ENCODE measurements at regions not wholly inside any gene's neighbourhood (a gene's known extent, or its start where the extent isn't known, plus 50 kb on each side); places are given as distances from the start of the nearest gene placed in this dataset.
"Not testable (repeated sequence)": the region's sequence is repeated elsewhere in the genome, so short reads cannot be mapped to it uniquely, and the experiment has no call there.

DNA sequence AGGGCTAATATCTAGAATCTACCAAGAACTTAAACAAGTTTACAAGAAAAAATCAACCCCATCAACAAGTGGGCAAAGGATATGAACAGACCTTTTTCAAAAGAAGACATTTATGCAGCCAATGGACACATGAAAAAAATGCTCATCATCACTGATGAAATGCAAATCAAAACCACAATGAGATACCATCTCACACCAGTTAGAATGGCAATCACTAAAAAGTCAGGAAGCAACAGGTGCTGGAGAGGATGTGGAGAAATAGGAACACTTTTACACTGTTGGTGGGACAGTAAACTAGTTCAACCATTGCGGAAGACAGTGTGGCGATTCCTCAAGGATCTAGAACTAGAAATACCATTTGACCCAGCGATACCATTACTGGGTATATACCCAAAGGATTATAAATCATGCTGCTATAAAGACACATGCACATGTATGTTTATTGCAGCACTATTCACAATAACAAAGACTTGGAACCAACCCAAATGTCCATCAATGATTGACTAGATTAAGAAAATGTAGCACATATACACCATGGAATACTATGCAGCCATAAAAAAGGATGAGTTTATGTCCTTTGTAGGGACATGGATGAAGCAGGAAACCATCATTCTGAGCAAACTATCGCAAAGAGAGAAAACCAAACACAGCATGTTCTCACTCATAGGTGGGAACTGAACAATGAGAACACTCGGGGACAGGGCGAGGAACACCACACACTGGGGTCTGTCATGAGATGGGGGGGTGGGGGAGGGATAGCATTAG is 1267.9 kb upstream of the ZEB2 start:
- not testable (repeated sequence) for DNase-seq

DNA sequence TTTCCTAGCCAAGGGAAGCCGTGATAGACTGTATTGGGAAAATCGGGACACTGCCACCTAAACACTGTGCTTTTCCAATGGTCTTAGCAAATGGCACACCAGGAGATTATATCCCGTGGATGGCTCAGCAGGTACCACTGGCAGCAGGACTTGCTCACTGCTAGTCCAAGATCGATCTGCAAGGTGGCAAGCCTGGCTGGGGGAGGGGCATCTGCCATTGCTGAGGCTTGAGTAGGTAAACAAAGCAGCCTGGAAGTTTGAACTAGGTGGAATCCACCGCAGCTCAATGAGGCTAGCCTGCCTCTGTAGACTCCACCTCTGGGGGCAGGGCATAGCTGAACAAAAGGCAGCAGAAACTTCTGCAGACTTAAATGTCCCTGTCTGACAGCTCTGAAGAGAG is 1262.7 kb upstream of the ZEB2 start:
- DNase-seq: not testable (repeated sequence)

DNA sequence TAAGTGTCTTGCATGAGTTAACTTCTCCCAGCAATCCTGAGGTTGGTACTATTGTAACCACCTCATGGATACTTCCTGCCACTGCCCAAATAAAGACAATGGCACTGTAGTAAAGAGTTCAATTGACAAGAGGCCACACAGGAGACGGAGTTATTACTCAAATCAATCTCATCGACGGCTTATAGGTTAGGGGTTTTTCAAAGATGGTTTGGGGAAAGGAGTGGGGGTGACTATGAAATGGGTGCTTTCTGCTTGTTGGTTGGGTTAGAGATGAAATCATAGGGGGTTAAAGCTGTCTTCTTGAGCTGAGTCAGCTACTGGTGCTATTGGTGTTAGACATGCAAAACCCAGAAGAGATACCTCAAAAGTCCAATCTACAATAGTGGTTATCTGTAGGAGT is 1258.0 kb upstream of the ZEB2 start:
- DNase-seq: no peak

DNA sequence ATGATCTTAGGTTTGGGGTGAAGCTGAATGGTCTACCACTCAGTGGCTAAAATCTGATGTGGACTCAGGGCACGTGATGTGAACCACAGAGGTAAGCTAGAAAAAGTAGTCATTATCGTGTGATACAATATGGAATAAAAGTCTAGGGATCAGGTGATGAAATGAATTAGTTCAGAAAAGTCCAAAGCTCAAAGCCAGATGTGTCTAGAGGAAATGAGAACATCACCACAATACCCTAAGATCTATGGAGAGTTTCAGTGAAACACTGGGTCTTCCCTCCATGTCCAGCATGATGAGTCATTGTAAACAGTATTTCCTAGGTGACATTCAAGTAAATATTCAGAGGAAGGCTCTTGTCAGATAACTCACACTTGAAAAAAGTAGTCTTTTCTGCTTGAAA is 1257.4 kb upstream of the ZEB2 start:
- DNase-seq: no peak

DNA sequence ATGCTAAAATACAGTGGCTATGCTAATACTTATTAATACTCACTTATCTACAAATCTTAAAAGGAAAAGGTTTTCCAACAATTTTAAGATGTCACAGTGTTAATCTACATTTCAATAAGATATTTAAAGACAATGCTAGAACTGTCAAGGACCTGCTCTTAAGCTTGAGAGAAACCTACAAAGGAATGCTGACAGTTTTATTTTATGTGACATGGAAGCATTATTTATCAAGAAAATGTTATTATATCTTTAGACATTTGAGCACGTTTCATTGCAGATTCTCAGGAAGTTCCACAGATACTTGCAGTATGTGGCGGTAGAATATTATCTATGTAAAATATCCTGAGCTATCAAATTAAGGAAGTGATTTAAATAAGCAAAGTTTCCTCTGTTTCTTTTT is 1255.7 kb upstream of the ZEB2 start:
- DNase-seq: no peak

DNA sequence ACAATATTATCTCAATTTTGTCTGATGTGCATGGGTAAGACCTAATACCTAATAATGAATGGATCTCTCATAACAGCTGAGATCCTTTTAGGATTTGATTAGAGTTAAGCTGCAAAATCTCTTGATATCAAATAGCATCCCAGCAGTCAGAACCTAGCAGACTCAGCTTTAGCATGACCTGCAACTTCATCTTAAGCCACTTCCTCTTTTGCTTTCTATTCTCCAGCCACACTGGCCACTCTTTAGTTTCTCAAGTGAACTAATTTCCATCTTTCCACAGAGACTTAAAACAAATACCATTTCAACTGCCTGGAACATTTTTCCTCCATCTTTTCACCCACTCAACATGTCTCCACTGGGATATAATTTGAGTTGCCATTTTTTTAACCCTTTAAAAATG is 1251.6 kb upstream of the ZEB2 start:
- no peak for DNase-seq

DNA sequence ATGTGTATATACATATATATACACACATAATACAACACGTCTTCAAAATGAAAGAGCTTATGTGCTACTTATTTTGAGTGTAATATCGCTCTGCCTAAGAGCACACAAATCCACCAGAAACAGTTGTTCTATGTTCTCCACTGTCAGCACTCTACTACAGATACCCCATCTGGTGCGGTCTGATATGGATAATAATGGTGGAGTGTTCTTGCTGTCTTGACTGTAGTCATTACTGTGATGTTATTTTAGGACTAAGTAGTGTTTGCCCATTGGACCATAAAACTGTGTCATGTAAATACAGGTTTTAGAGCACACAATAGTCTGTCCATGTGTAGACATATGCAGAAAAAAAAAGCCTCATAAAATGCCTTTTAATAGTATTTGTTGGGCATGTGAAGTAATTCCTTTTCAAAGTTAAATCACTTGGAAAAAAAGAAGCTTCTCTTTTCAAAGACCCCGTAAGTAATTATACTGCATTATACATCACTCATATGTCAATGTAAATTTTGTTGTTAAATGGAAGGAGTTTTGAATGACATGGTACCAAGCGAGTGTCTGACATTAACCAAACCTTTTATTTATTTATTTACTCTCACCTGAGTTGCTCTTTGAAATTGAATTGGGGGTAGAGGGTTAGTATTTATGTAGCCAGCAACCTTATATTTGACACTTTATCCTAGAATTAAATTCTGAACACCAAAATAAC is 1249.2 kb upstream of the ZEB2 start:
- DNase-seq: no peak

DNA sequence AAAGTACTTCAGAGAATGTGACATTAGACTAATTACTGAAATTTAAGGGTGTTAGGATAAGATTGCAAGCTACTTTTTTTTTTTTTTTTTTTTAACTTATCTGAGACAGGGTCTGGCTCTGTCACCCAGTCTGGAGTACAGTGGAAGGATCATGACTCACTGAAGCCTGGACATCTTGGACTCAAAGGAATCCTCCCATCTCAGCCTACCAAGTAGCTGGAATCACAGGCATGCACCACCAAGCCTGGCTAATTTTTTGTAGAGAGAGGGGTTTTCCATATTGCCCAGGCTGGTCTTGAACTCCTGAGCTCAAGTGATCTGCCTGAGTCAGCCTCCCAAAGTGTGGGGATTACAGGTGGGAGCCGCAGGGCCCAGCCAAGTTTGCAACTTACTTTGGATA is 1246.0 kb upstream of the ZEB2 start:
- DNase-seq: no peak

DNA sequence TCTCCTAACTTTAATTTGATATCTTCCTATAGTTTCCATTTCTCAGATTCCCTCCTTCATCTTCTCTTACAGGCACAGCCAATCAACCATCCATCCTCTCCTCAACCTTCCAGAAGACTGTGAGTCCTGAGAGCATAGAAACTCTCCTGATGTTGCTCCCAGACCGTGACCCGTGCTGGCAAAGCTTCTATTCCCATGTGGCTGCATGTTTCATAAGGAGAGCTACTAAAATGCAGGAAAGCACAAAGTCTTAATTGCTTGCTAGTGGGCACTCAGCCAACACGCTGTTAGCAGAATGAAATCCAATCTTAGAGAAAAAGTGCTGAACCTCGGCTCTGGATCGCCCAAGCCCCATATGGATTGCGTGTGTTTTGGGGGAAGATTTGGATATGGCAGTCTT is 1244.7 kb upstream of the ZEB2 start:
- no peak for DNase-seq

DNA sequence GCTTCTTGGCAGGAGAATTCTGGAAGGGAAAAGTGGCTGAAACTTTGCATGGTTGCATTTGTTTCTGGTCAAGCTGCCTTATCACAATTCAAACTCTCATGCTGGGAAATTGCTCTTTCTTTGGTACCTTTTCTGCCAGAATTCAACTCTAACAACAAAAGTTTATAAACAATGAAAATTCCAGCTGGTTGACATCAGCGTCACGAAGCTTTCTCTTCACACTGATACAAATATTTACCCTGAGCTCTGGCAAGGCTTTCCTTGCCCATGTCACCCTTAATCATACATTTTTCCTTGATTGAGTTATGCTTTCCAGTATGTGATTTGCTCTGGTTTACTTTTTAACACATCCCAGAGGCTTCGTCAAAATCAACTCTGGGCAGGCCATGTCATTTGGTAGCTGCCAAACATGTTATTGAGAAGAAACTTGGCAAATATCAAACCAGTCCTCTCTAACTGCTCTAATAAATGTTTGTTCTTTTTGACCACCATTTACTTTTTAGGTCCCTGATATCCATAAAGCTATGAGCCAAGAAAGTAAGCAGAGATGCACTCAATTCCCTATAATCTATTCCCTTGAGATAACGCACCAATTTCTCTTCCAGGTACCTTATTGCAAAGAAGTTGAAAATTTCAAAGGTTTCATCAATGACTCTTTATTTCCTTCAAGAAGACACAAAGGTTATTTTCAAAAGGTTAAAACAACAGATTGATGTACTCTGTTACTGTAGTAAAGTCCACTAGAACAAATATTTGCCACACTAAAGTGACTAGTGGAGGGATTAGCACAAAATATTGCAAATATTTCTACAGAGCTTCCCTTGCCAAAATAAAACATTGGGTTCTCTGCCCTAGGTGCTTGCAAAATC is 1241.1 kb upstream of the ZEB2 start:
- no peak for DNase-seq

DNA sequence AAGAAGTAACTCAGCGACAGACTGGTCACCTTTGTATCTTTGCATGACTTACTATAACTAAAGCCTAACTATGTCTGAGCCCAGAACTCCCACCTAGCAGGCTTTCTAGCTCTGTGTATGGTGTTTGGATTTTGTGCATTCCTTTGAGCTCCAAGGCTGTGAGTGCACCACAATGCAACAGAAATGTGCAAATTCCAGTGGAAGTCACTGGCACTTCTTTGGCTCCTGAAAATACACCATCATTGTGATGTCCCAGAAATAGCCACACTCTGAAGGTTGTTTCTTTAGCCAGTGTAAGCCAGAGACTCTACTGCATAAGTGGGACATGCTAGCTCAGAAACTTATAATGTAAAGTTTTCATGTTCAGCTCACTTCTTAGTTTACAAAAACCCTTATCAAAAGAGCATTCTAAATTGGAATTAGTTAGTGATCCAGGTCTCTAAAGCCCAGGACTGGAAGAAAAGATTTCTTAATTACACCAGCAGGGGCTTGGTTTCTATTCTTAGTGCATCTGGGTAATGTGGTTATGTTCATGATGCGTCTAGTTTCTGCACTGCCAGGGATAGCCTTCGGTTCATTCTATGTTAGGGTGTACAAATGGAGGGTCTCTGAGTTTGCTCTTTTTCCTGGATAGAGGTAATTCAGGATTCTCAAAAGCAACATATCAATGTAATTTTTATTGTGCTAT is 1239.5 kb upstream of the ZEB2 start:
- no peak for DNase-seq

DNA sequence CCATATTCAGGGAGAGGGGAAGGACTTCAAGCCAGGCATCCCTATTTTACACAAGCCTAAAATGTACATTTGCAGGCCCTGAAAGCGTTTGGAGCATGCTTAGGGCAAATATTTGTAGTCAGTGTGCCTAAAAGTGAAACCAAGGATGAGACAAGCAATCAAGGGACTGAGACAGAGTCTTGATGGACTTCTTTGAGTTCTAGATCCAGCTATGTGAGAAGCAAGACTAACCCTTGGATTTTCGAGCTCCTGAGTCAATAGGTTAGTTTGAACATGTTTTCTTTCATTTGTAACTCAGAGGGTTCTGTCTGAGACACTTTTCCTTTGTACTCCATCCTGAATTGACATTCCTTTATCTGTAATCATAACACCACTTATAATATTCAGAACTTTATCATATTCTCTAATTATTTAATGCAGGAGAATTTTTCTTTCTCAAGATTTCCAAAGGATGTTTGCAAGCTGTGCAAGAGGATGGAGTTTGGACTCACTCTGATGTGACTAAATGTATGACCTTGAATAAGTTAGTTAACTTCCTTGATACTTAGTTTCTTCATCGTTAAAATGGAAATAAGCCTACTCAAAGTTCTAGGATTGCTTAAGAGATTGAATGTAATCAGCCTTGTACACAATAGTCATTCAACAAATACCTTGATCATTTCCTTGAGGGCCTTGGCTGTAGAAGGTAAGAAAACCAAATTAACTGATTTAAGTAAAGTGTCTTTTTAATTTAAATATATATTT is 1237.8 kb upstream of the ZEB2 start:
- DNase-seq: no peak

DNA sequence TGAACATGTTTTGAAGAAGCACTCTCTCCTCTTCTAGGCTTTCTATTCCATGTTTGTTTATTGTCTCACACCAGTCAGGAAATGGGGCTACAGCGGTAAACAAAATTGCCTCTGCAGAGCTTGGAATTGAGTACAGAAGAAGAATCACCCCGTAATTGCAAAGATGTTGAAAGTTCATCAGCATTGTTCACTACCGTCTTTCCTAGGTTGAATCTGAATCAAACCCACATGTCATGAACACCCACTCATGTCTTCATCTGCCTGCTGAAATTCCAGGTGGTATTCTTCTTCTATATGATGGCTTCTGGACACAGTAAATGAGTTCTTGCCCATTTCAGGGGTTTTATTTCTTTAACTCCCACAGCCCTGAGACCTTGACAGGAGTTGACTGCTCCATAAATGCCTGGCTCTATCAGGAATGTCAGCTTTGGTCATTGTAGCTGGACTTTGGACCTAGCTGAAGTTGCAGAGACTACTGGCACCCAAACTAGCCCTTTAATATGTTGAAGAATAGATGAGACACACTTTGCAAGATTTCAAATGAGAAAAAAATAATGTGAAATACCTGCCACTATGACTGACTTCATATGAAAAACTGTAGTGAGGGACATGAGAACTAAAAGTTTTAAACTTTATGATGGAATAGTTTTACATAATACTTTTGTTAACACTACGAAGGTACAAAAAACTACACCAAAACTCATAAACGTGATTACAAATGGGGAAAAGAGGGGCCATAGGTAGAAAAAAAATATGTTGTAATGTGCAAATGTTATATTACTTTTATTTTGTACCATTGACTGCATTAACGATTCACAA is 1235.3 kb upstream of the ZEB2 start:
- no peak for DNase-seq

DNA sequence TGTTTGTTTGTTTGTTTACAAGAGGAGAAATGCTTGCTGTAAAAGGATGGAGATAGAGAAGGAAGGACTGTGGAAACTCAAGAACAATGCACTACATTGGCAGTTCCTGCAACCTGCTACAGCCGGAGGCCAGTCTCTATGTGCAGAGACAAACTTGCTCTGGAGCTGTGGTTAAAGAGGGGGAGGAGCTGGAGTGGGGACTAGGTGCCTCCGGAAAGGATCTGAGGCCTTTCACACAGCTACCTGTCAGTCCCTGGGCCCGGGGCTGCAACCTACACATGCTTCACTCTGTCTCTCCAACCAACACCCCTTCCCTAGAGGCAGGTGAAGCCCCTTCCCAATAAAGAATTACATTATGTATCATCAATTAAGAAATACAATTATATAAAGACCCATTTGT is 1234.0 kb upstream of the ZEB2 start:
- DNase-seq: no peak

DNA sequence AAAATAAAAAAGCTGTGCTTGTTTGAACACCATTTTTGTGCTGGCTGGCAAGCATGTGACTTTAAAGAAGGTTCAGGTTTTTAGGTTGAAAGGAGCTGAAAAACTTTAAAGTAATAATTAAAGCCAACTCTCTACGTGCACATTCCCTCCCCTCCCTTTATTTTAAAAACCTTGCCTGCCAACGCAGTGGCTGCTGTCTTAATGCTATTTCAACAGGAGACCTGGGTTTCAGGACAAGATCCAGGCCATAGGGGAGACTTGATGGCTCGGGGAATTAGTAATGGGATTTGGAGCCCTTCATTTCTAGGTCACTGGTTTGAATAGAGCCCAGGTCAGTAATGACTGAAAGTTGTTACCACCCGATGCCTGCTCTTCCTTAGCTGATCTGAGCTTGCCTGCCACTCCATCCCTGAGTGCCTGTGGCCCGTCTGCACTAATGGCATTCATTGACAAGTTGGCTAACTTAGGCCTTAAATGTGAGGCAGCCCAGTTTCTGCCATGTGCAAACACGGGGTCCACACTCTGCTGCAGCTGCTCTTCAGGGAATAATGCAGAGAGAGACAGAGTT is 1233.2 kb upstream of the ZEB2 start:
- no peak for DNase-seq

DNA sequence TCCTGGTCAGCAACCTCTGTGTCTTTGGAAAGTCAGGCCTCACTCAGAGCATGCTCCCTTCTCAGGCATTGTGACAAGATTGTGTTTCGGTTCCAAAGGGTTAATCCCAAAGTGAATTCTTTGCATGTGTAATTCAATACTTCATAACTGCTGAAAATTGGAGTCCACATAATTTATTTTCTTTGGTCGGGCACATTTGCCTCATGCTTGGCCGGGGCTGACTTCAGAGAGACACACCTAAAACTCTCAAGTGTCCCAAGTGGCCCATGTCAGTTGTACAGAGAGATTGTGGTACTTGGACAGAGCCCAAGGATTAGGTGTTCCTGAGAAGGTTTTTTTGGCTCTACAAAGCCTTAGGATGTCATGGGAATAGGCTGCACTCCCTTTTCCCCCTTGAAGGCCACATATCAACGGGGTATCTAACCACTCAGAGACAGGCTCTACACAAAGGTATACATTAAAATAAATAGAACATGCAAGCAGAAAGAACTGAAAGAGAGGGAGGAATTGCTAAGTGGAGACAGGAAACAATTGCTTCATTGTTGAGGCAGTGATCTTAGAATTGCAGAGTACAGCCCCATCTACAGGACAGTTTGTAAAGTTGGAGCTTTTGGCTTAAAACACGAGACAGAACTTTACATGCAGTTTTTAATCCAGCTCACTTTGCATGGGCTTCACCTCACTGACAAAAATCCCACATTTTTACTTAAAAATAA is 1232.3 kb upstream of the ZEB2 start:
- peak in 1 of 2 donors; percentile 14 for DNase-seq

DNA sequence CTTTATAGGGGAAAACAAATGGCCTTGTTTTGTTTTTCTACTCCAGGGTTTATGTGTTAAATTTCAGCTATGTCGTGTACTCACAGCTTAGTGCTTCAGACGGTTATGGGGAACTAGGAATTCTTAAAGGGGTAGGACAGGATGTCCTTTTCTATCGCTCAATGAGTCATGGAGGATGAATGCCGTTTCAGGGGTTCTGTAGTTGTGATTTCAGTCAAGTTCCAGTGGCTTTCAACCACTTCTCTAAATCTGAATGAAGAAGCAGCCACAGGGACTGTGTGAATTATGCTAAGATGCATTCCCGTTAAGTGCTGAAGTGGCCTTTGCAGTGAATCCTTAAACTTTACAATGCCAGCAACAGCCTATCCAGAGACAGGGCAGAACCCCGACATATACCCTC is 1231.7 kb upstream of the ZEB2 start:
- DNase-seq: peak; percentile 22 to 40

DNA sequence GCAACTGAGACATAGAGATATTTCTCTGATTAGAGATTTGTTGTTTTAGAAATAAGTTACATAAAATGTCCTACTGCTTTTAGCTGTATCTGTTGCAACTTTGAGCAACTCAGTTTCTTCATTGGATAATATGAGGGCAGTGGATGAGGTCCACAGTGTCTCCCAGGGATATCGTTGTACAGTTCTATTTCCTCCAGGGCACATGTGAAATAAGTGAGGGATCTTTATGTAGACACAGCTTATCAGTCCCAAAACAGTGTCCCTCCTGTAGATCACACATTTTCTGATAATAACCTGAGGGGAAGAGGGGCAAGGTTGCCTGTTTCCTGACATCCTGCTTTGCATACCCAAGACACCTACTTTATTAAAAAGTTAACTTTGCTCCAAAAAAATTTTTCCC is 1231.2 kb upstream of the ZEB2 start:
- DNase-seq: no peak

DNA sequence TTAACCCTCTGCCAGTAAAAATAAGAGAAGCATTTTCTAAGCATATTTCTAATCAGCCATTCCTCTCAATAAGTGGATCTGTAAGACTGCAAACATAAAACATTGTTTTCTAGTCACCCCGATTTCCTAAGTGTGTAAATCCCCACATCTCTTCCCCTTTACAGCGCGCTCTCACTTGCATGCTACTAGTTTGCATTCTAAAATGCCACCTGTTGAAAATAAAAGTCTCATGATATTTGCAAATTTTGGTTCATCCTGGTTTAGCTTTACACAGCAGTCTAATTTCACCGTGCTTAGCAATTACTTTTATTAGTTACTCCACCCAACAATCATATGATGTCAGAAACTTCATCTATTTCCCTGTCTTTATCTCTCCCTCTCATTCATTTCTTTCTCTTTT is 1230.7 kb upstream of the ZEB2 start:
- DNase-seq: peak in 1 of 2 donors; percentile 14

DNA sequence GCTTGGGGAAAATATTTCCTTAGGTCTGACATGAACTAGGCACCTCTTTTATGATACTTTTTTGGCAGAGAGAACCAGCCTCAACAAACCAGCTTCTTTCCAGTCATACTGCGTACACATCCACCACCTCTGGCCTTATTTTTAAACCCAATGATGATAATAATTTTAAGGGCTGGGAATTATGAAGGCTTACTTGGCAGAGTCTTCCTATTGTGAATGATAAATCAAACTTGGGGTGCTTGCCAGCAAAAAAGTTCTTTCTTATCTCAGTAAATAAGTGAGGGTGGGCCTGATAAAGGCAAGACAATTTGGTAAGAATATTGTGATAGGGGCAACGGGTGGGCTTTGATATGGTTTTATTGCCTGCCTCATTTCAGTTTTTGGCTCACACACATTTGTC is 1230.2 kb upstream of the ZEB2 start:
- no peak for DNase-seq
